H1 (cell line): ENCODE measurements at regions not wholly inside any gene's neighbourhood (a gene's known extent, or its start where the extent isn't known, plus 50 kb on each side); places are given as distances from the start of the nearest gene placed in this dataset.

Source experiments
- CTCF ChIA-PET: fragments of 300-600 bp; sonication (Branson Sonifier 250); formaldehyde crosslinking; loops from one replicate; lab custom pipeline; 2021; ENCODE audit not compliant: partially characterized antibody; lab: Charles Lee
- POLR2A ChIA-PET: fragments of 300-600 bp; sonication (Branson Sonifier 250); formaldehyde crosslinking; loops from one replicate; lab custom pipeline; 2021; ENCODE audit warnings: inconsistent platforms; ENCODE audit not compliant: partially characterized antibody; lab: Charles Lee
- DNase-seq, 2 experiments: peaks; one replicate each; pipeline versions ENCODE4 v3.0.0 to v3.0.0-alpha.2; 2010 to 2022; ENCODE audit warnings: low spot score in 2 of 2, low read depth in 1 of 2, mixed read lengths in 1 of 2
- FAIRE-seq: peaks from 2 replicates; lab custom pipeline; 2011; peaks lifted over from hg19 to GRCh38; lab: Jason Lieb, UNC
- H2AFZ ChIP-seq: 2 replicates; pipeline ENCODE4 v1.8.1; 2012; ENCODE audit warnings: low read length, inconsistent platforms
- H2AK5ac ChIP-seq: 2 replicates; pipeline ENCODE4 v1.6.1; 2013; ENCODE audit warnings: low read depth, low read length
- H2BK120ac ChIP-seq: replicated peaks from 2 replicates; pipeline ENCODE3; 2013; ENCODE audit warnings: low read depth, low read length, inconsistent platforms
- H2BK12ac ChIP-seq: 2 replicates; pipeline ENCODE4 v1.6.1; 2013; ENCODE audit warnings: low read depth, low read length
- H2BK15ac ChIP-seq: 2 replicates; pipeline ENCODE4 v1.6.1; 2013; ENCODE audit warnings: low read length
- H2BK20ac ChIP-seq: 2 replicates; pipeline ENCODE4 v1.6.1; 2013; ENCODE audit warnings: low read length
- H2BK5ac ChIP-seq: 2 replicates; pipeline ENCODE4 v1.6.1; 2013; ENCODE audit warnings: low read depth, low read length
- H3K14ac ChIP-seq: 2 replicates; pipeline ENCODE4 v1.6.1; 2013; ENCODE audit warnings: inconsistent platforms; ENCODE audit not compliant: insufficient read length
- H3K18ac ChIP-seq: 2 replicates; pipeline ENCODE4 v1.6.1; 2013; ENCODE audit warnings: low read length; ENCODE audit errors: extremely low read depth
- H3K23ac ChIP-seq: 2 replicates; pipeline ENCODE4 v1.6.1; 2013; ENCODE audit warnings: inconsistent platforms; ENCODE audit not compliant: insufficient read length
- H3K23me2 ChIP-seq: 2 replicates; pipeline ENCODE4 v1.6.1; 2013; ENCODE audit warnings: low read depth, low read length
- H3K27ac ChIP-seq: 2 replicates; pipeline ENCODE4 v1.6.1; 2011; ENCODE audit warnings: low read depth, low read length, inconsistent platforms
- H3K27me3 ChIP-seq, 4 experiments: replicated peaks in 1 of 4; 1 replicate in 1 of 4; 2 replicates in 3 of 4; pipeline versions ENCODE4 v1.6.1 to v1.8.1; 2011 to 2013; ENCODE audit warnings: low read length in 3 of 4, mild to moderate bottlenecking in 3 of 4, inconsistent platforms in 2 of 4, mixed read lengths in 2 of 4, moderate library complexity in 1 of 4; ENCODE audit not compliant: control insufficient read depth in 3 of 4, insufficient read depth in 3 of 4; ENCODE audit errors: extremely low read depth in 1 of 4
- H3K36me3 ChIP-seq, 4 experiments: 2 replicates each; pipeline versions ENCODE4 v1.6.1 to v1.8.1; 2011 to 2013; ENCODE audit warnings: mild to moderate bottlenecking in 4 of 4, low read length in 3 of 4, moderate library complexity in 2 of 4, control low read depth in 1 of 4, inconsistent platforms in 1 of 4; ENCODE audit not compliant: insufficient read depth in 4 of 4, control insufficient read depth in 2 of 4
- H3K4ac ChIP-seq: replicated peaks from 2 replicates; pipeline ENCODE3; 2013; ENCODE audit warnings: low read length, low read depth, mixed read lengths, inconsistent platforms; ENCODE audit not compliant: insufficient read length
- H3K4me1 ChIP-seq, 4 experiments: replicated peaks in 1 of 4; 1 replicate in 1 of 4; 2 replicates in 3 of 4; pipeline versions ENCODE4 v1.6.1 to v1.8.1; 2011 to 2013; ENCODE audit warnings: low read length in 3 of 4, inconsistent platforms in 2 of 4, mixed read lengths in 1 of 4; ENCODE audit not compliant: insufficient read depth in 4 of 4, control insufficient read depth in 3 of 4
- H3K4me2 ChIP-seq, 2 experiments: 2 replicates each; pipeline versions ENCODE4 v1.6.1 to v1.8.1; 2011 to 2013; ENCODE audit warnings: low read depth in 2 of 2, low read length in 2 of 2, control low read depth in 1 of 2, inconsistent platforms in 1 of 2, mild to moderate bottlenecking in 1 of 2; ENCODE audit not compliant: insufficient read depth in 1 of 2
- H3K4me3 ChIP-seq, 4 experiments: fragments of 200-600, 300-600 bp in 1 of 4; sonication (generic), shearing (Covaris generic), sonication (Bioruptor Twin) in 1 of 4; 2 replicates each; pipeline versions ENCODE4 v1.5.1 to v1.8.1; 2011 to 2016; ENCODE audit warnings: low read length in 4 of 4, low read depth in 3 of 4, control low read depth in 2 of 4, inconsistent platforms in 2 of 4, mild to moderate bottlenecking in 2 of 4, mixed read lengths in 1 of 4, moderate library complexity in 1 of 4; ENCODE audit not compliant: insufficient read depth in 2 of 4; ENCODE audit errors: extremely low read depth in 1 of 4
- H3K56ac ChIP-seq: replicated peaks from 2 replicates; pipeline ENCODE3; 2013; ENCODE audit warnings: low read depth, mild to moderate bottlenecking, mixed read lengths, low read length, inconsistent platforms; ENCODE audit not compliant: insufficient read length
- H3K79me1 ChIP-seq: 2 replicates; pipeline ENCODE4 v1.6.1; 2013; ENCODE audit warnings: low read depth, low read length, control low read depth
- H3K79me2 ChIP-seq, 2 experiments: 2 replicates each; pipeline versions ENCODE4 v1.6.1 to v1.8.1; 2012 to 2013; ENCODE audit warnings: low read length in 2 of 2, mild to moderate bottlenecking in 2 of 2, inconsistent platforms in 1 of 2; ENCODE audit not compliant: insufficient read depth in 2 of 2, control insufficient read depth in 1 of 2
- H3K9ac ChIP-seq, 4 experiments: replicated peaks in 1 of 4; 1 replicate in 1 of 4; 2 replicates in 3 of 4; pipeline versions ENCODE4 v1.6.1 to v1.8.1; 2011 to 2013; ENCODE audit warnings: low read depth in 3 of 4, low read length in 3 of 4, control low read depth in 2 of 4, mild to moderate bottlenecking in 2 of 4, moderate library complexity in 2 of 4, inconsistent platforms in 1 of 4; ENCODE audit errors: extremely low read depth in 1 of 4
- H3K9me3 ChIP-seq, 2 experiments: 2 replicates each; pipeline versions ENCODE4 v1.6.1 to v1.8.1; 2012 to 2013; ENCODE audit warnings: mild to moderate bottlenecking in 2 of 2, moderate library complexity in 2 of 2, control low read depth in 1 of 2, inconsistent platforms in 1 of 2, low read depth in 1 of 2, low read length in 1 of 2, mixed read lengths in 1 of 2; ENCODE audit not compliant: insufficient read depth in 2 of 2
- H4K20me1 ChIP-seq, 2 experiments: replicated peaks in 1 of 2; 2 replicates each; pipeline versions ENCODE3 to v1.8.1; 2011 to 2013; ENCODE audit warnings: inconsistent platforms in 2 of 2, low read length in 2 of 2, mild to moderate bottlenecking in 1 of 2; ENCODE audit not compliant: insufficient read depth in 2 of 2, control insufficient read depth in 1 of 2
- H4K5ac ChIP-seq: 2 replicates; pipeline ENCODE4 v1.6.1; 2013; ENCODE audit warnings: low read length, low read depth, mixed read lengths, inconsistent platforms; ENCODE audit not compliant: insufficient read length
- H4K8ac ChIP-seq: 2 replicates; pipeline ENCODE4 v1.8.0; 2013; ENCODE audit warnings: mild to moderate bottlenecking, moderate library complexity, low read length, inconsistent platforms; ENCODE audit not compliant: insufficient read depth; ENCODE audit errors: extremely low read depth
- H4K91ac ChIP-seq: replicated peaks from 2 replicates; pipeline ENCODE3; 2013; ENCODE audit warnings: low read length, mixed read lengths, inconsistent platforms; ENCODE audit not compliant: insufficient read length
- ATF3 ChIP-seq: IDR thresholded peaks from 2 replicates; pipeline ENCODE4 v1.6.1; 2011; ENCODE audit warnings: low read depth, mild to moderate bottlenecking, low read length; ENCODE audit not compliant: insufficient read depth
- BRCA1 ChIP-seq: IDR thresholded peaks from 2 replicates; pipeline ENCODE4 v1.6.1; 2012; ENCODE audit warnings: low read depth, low read length, improper control_type of control experiment
- CBX5 ChIP-seq: fragments of 300-800, 300-1000 bp; sonication (generic); IDR thresholded peaks from 2 replicates; pipeline ENCODE4 v1.7.1; 2016; ENCODE audit warnings: antibody characterized with exemption, low read length, low read depth
- EGR1 ChIP-seq: IDR thresholded peaks from 2 replicates; pipeline ENCODE4 v1.6.1; 2011; ENCODE audit warnings: low read depth, low read length, borderline replicate concordance
- GABPA ChIP-seq: IDR thresholded peaks from 2 replicates; pipeline ENCODE4 v1.6.1; 2011; ENCODE audit warnings: mild to moderate bottlenecking, low read length, moderate library complexity, borderline replicate concordance; ENCODE audit not compliant: insufficient read depth
- GTF2F1 ChIP-seq: IDR thresholded peaks from 2 replicates; pipeline ENCODE4 v1.6.1; 2012; ENCODE audit warnings: low read depth, low read length, improper control_type of control experiment, borderline replicate concordance
- NANOG ChIP-seq: IDR thresholded peaks from 2 replicates; pipeline ENCODE4 v1.6.1; 2011; ENCODE audit warnings: low read length, low read depth, mild to moderate bottlenecking, inconsistent platforms; ENCODE audit not compliant: insufficient read depth, poor library complexity, severe bottlenecking
- POU5F1 ChIP-seq: IDR thresholded peaks from 2 replicates; pipeline ENCODE4 v1.6.1; 2011; ENCODE audit warnings: low read depth, mild to moderate bottlenecking, low read length, moderate library complexity
- SIN3A ChIP-seq, 2 experiments: IDR thresholded peaks in 1 of 2; conservative IDR thresholded peaks in 1 of 2; 2 replicates each; pipeline ENCODE4 v1.6.1; 2011 to 2012; ENCODE audit warnings: low read length in 2 of 2, improper control_type of control experiment in 1 of 2, low read depth in 1 of 2, mild to moderate bottlenecking in 1 of 2
- SIX5 ChIP-seq: IDR thresholded peaks from 2 replicates; pipeline ENCODE4 v1.6.1; 2011; ENCODE audit warnings: mild to moderate bottlenecking, low read depth, low read length
- SUZ12 ChIP-seq: fragments of 200-600 bp; sonication (generic); IDR thresholded peaks from 2 replicates; pipeline ENCODE4 v1.6.1; 2012; ENCODE audit warnings: mild to moderate bottlenecking, inconsistent platforms, low read length, moderate library complexity, mixed read lengths
- ZNF274 ChIP-seq: IDR thresholded peaks from 2 replicates; pipeline ENCODE4 v1.7.0; 2012; ENCODE audit warnings: low read length, borderline replicate concordance; ENCODE audit errors: extremely low read depth
- WGBS, 2 experiments: shearing (Covaris generic) in 1 of 2; methylation state at CpG; one replicate each; pipeline versions ENCODE4 v1.1.6 to v1.1.7; 2013 to 2015; ENCODE audit warnings: low lambda C conversion rate in 2 of 2, mixed read lengths in 2 of 2, inconsistent platforms in 1 of 2, low coverage in 1 of 2, missing lambda C conversion rate in 1 of 2; ENCODE audit not compliant: insufficient replicate concordance in 2 of 2, insufficient coverage in 1 of 2, insufficient read length in 1 of 2; ENCODE audit errors: extremely low coverage in 1 of 2, missing lambda C conversion rate in 1 of 2; 5-methylcytosine and 5-hydroxymethylcytosine counted together

GRCh38 chr13:91115776-91116175, 231.7 kb upstream of the MIR17HG start:
- Histone ChIP-seq H2AFZ (no peak overlapping the region), H3K79me1 (no peaks in the 10 kb centered on the region), H4K20me1 (no peaks in the 10 kb centered on the region), H3K27me3 (no peaks in the 10 kb centered on the region), H2BK15ac (no peak overlapping the region), H3K14ac (no peak overlapping the region), H3K4ac (no peak overlapping the region), H2BK20ac (no peak overlapping the region), H4K8ac (no peak overlapping the region), H3K18ac (no peak overlapping the region), H3K79me2 (no peaks in the 10 kb centered on the region), H2BK120ac (no peak overlapping the region), H3K23me2 (no peaks in the 10 kb centered on the region), H3K4me1 (no peaks in the 10 kb centered on the region), H4K91ac (no peak overlapping the region), H3K4me2 (no peak overlapping the region), H4K5ac (no peak overlapping the region), H3K4me3 (no peak overlapping the region), H3K56ac (no peak overlapping the region), H2BK12ac (no peak overlapping the region), H3K36me3 (no peaks in the 10 kb centered on the region), H2BK5ac (no peak overlapping the region), H3K9me3 (no peaks in the 10 kb centered on the region), H2AK5ac (no peak overlapping the region), H3K23ac (no peak overlapping the region), H3K9ac (no peak overlapping the region), H3K27ac (no peak overlapping the region)
- FAIRE-seq (no peak), DNase-seq (no peak)
- POLR2A ChIA-PET, result no interaction called here
- WGBS, 2 experiments, result 77% methylated on average over 1 of the region's 1 CpG; no CpG with 5 or more reads in 1 of the 2 experiments
- TF ChIP-seq EGR1 (no peak), GABPA (no peak), SUZ12 (no peak), NANOG (no peak), ZNF274 (no peak), ATF3 (no peak), GTF2F1 (no peak), POU5F1 (no peak), CBX5 (no peak), SIX5 (no peak), BRCA1 (no peak), SIN3A (conservative IDR thresholded peaks at IDR 0.05 in 1 of 2, IDR thresholded peaks at IDR 0.05 in 1 of 2; ENCODE audit: low read depth in 1 of 2, low read length in 2 of 2) (no peak)
- CTCF ChIA-PET, result no interaction called here
